Posterior vena cava (tissue), 2 donors: ENCODE measurements at regions not wholly inside any gene's neighbourhood (a gene's known extent, or its start where the extent isn't known, plus 50 kb on each side); places are given as distances from the start of the nearest gene placed in this dataset.

ENCODE experiments used
- DNase-seq: peaks from one replicate; pipeline ENCODE4 v3.0.0-alpha.2; 2020; ENCODE audit warnings: low spot score
- intact Hi-C, 2 donors: fragments of 100-400 bp; cut with DNase I; formaldehyde crosslinking; loops; one replicate each; pipeline versions ENCODE4 v1.14.1 to v1.14.2; 2022 to 2023
- donor health status: DM: yes; HTN: yes; CAD: no.
- donor health status: DM: yes; HTN: yes; CAD: no.

- intact Hi-C loops = no loop called here
Measured at GRCh38 chr13:44818016-44818415, 171.3 kb downstream of the NUFIP1 start.

DNA sequence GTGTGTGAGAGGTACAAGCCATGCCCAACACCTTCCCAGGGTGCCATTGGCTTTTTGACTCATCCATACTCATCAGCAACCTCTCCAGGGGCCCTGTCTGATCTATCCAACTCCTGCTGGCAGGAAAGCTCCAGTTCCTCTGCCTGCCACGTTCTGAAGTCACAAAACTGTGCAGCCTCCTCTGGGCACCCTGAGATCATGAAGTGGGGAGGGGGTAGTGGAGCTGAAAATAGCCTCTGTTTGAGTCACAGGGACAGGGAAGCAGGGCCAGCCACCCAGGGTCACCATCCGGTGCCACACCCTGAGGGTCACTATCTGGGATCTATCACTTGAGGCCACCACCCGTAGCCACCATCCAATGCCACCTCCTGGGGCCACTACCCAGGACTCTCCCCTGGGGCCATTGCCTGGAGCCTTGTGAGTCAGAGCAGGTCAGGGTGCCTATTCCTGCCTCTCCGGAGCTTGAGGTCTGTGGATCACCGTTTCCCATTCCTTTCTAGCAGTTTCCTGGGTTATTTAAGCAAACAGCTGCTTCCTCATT, 172.1 kb downstream of the NUFIP1 start:
- intact Hi-C loops = no loop called here
- DNase-seq = no peak

More at GRCh38 chr13:44818016-44818415, 171.3 kb downstream of the NUFIP1 start:
- no peak for DNase-seq

GRCh38 chr13:44816701-44817100, 172.6 kb downstream of the NUFIP1 start:
- DNase-seq = no peak
- intact Hi-C loops = no loop called here

DNA sequence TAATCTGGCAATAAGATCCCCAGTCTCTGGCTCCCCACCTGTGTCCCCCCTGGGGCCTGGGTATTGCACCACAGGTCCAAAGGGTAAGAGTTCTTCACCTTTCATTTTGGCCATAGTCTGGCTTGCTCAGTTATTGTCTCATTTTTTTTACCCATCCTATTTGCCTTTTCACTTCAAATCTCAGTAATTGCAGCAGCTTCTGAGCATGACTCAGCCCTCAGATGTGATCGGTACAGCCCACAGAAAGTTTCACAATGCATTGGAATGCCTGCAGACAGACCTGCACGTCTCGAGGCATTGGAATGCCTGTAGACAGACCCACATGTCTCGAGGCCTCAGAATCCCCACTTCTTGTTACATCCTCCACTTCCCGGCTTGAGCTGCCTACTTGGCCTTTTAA, 173.6 kb downstream of the NUFIP1 start:
- DNase-seq = no peak
- intact Hi-C loops = no loop called here

GRCh38 chr13:44814836-44815235, 174.4 kb downstream of the NUFIP1 start:
- no peak for DNase-seq
- intact Hi-C loops = no loop called here

GRCh38 chr13:44814161-44814560, 175.1 kb downstream of the NUFIP1 start:
- no peak for DNase-seq
- intact Hi-C loops = no loop called here

- intact Hi-C loops = no loop called here
- DNase-seq = no peak
Measured at GRCh38 chr13:44812818-44813217, 176.5 kb downstream of the NUFIP1 start.

- no peak for DNase-seq
- intact Hi-C loops = no loop called here
Measured at GRCh38 chr13:44810061-44810840, 179.0 kb downstream of the NUFIP1 start.

DNA sequence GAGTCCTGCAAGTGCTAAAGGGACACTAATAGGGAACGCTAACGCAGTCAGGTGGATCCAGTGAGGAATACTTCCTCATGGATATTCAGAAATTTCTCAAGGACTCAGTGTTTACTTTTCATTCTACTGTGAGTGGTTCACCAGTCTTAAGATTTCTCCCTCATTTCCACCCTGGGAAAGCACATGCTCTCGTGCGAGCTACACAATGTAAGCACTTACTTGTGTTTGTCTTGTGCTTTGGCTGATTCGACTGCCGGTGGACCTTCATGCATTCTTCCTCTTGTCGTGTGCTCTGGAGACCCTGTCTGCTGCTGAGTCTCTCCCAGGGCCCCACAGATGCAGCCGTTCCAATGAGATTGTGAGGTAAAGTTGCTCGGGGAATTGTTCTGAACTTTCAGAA, 180.1 kb downstream of the NUFIP1 start:
- no peak for DNase-seq
- intact Hi-C loops = loop anchor here in 1 of 2 donors (10.0 kb wide), 1 partner anchor 46 kb away; no protein-coding TSS in a partner anchor

GRCh38 chr13:44808185-44808584, 181.1 kb downstream of the NUFIP1 start:
- intact Hi-C loops = loop anchor here in 1 of 2 donors (10.0 kb wide), 1 partner anchor 47 kb away; no protein-coding TSS in a partner anchor

DNA sequence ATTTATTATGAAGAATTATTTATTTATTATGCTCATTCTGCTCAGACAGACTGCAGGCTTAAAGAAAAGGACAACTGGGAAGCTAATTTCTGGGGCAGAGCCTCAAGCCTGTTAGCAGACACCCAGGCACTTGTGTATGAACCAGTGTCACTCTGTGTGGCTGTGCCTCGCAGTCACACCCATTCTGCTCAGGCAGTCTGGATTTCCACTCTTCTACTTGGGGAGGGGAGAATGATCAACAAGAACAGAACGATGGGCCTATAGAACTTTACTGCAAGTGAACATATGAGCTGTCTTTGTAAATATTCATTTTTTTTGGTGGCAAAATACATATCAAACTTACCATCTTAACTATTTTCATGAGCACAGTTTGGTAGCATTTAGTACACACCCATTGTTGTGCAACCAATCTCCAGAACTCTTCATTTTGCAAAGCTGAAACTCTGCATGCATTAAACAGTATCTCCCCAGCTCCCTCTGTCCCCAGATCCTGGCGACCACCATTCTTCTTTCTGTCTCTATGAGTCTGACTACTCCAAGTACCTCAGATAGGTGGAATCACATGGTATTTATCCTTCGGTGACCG, 181.7 kb downstream of the NUFIP1 start:
- no peak for DNase-seq
- intact Hi-C loops = loop anchor here in 1 of 2 donors (10.0 kb wide), 1 partner anchor 47 kb away; no protein-coding TSS in a partner anchor

More at GRCh38 chr13:44808185-44808584, 181.1 kb downstream of the NUFIP1 start:
- no peak for DNase-seq

- intact Hi-C loops = loop anchor here in 1 of 2 donors (10.0 kb wide), 1 partner anchor 48 kb away; no protein-coding TSS in a partner anchor
- DNase-seq = peak; percentile 79
Measured at GRCh38 chr13:44806826-44807225, 182.4 kb downstream of the NUFIP1 start.

DNA sequence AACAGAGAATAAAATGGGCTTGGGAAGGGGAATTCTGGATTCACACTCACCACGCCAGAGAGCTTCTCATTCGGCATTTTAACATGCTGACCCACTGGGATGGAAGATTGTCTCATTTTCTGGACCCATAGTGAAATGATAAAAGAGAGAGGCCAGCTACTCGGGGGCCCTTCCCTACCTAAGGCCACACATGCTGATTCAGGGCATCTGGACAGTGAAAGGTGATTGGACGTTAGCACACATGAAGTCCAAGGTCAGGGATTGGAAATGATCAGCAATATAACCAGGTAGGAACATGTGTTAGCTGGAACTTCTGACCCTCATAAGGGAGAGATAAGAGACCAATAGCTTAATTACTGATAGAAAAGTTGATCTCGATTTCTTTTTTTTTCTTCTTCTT, 183.7 kb downstream of the NUFIP1 start:
- intact Hi-C loops = loop anchor here in 1 of 2 donors (10.0 kb wide), 1 partner anchor 49 kb away; no protein-coding TSS in a partner anchor
- DNase-seq = no peak

- intact Hi-C loops = loop anchor here in 1 of 2 donors (10.0 kb wide), 1 partner anchor 51 kb away; no protein-coding TSS in a partner anchor
- DNase-seq = no peak
Measured at GRCh38 chr13:44803390-44803789, 185.9 kb downstream of the NUFIP1 start.

- DNase-seq = no peak
- intact Hi-C loops = loop anchor here in 1 of 2 donors (10.0 kb wide), 1 partner anchor 52 kb away; no protein-coding TSS in a partner anchor
Measured at GRCh38 chr13:44802491-44802890, 186.8 kb downstream of the NUFIP1 start.

DNA sequence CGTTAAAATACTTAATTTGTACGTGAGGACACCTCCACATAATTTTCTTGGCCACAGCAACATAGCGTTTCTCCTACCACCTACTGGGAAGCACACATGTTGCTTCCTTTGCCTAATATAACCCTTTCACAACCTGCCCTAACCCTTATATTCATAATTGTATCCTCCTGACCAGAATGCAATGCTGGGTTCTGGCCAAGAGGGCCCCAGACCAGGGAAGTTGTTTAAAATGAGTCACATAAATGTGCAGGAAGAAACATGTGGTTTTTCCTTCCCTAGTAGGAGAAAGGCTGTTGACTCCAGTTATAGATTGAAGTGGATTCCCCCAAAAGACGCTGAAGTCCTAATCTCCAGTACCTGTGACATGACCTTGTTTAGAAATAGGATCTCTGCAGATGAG, 187.3 kb downstream of the NUFIP1 start:
- DNase-seq = no peak
- intact Hi-C loops = loop anchor here in 1 of 2 donors (10.0 kb wide), 1 partner anchor 53 kb away; no protein-coding TSS in a partner anchor

GRCh38 chr13:44800626-44801025, 188.6 kb downstream of the NUFIP1 start:
- intact Hi-C loops = loop anchor here in 1 of 2 donors (10.0 kb wide), 1 partner anchor 54 kb away; no protein-coding TSS in a partner anchor
- no peak for DNase-seq

- intact Hi-C loops = loop anchor here in 1 of 2 donors (5.0 kb wide), 1 partner anchor 265 kb away; no protein-coding TSS in a partner anchor
- no peak for DNase-seq
Measured at GRCh38 chr13:44797685-44798084, 191.6 kb downstream of the NUFIP1 start.

DNA sequence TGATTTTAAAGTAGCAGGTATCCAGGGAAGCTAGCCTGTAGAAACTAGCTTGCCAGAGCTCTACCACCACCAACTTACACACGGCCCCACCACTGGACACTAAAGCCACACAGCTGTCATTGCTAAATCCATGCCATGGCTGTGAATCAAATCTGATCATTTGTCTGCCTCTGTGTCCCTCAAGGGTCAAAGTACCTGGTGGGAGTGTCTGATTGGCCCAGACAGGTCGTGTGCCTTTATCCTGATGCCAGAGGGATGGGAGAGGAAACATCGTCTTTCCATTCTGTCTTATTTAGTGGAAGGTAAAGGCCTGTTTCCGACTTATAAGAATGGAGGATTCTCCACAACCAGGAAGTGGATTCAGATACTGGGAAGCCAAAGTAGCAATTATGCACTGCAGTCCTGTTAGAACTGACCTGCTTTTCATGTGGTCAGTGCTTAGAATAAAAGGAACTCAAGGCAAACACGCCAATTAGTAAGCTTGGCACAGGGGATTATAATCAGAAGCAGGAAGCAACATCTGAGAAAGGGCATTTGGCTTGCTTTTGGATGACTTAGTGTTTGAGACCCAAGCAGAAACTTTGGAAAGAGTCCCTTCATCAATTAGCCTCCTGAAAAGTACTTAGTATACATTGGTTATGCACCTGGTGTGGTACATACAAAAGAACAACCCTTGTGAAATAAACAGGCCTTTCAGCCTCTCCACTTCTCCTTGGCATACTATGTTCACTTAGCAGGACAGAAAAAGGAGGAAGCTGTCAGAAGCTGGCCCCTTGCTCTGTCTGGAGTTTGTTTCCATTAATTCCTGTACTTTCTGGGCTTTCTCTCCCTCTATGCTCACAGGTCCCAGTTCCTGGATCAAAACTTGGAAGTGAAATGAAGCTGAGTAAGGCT, 192.4 kb downstream of the NUFIP1 start:
- DNase-seq = no peak
- intact Hi-C loops = loop anchor here in 1 of 2 donors (5.0 kb wide), 1 partner anchor 265 kb away; no protein-coding TSS in a partner anchor
